ENCODE measurements at regions not wholly inside any gene's neighbourhood (a gene's known extent, or its start where the extent isn't known, plus 50 kb on each side); places are given as distances from the start of the nearest gene placed in this dataset.

GRCh38 chr3:107263269-107264021 lies 113.8 kb upstream of the CCDC54 start:
- DNase-seq (ENCODE audit: low spot score), result no peak

DNA sequence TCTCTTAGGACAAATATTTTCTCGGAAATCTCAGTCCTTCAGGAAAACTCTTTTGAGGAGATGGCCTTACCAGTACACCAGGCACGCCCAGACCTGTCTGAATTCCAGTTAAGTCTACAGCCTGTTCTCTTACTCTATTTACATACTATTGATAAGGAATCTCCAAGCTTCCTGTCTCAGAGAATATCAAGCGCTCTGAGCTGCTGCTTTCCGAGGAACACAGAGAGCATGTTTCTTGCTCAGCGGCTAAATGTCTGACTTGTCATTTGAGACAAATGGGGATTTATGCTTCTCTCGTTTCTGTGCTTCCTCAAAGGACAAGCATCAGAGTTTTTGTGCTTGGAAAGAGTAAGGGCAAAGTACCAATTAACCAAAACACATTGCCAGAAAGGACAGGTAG lies 112.4 kb upstream of the CCDC54 start:
- no peak for DNase-seq (ENCODE audit: low spot score)

DNA sequence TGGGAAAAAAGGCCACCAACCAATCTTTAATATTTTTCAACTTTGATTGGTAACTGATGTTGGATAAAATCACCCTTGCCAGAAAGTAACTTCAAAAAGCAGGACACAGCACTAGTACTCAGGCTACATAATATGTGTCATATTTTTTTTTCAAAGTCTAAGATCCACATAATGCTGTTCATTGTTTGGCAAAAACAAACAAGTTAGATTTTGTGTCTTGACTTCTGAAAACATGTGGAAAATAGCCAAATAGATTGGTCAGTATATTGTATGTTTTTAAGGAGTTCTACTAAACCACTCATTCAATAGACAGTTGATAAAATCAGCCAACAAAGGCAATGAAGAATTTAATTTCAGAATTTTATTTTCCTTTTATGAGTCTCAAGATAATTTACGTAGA lies 111.7 kb upstream of the CCDC54 start:
- no peak for DNase-seq (ENCODE audit: low spot score)

DNA sequence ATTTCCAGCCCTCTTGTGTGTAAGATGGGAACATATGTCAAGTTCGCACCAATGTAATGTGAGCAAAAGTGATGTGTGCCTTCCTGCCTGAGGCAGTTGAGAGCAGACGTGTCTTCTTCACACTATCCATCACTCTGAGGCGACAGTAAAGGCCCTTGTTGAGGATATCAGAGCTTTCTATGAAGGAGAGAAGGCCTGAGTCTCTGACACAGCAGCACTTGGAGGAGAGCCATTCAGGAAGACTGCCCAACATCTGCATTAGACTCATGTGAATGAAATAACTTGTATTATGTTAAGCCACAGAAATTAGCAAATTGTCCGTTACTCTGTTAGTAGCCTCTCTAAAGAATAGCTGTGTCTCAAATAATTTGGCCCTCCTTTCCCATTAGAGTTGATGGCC lies 108.8 kb upstream of the CCDC54 start:
- DNase-seq (ENCODE audit: low spot score), result no peak

GRCh38 chr3:107269136-107269535 lies 108.1 kb upstream of the CCDC54 start:
- DNase-seq (ENCODE audit: low spot score), result no peak

DNA sequence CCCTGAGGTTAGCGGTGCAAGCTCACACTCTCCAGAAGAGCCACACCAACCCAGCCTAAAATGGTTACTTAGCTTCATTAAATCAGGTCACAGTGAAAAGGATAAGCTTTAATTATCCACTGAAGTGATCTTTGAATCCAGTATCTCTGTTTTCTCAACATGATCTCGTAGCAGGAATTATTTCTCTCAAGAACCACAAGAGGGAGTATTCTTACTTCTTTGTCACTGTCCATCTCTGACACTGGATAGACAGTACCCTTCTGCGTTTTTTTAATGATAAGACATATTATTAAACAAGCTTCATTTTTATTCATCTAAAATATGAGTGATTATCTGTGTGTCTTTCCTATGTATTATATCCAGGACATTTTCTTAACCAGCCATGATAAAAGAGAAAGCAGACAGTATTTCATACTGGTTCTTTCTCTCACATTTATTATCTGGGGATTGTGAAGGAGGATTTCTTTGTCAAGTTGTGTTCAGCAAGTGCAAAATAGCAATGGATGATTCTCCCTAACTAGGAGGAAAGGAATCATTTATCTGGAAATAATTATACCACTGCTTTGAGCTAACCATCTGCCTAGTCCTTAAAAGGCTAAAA lies 105.4 kb upstream of the CCDC54 start:
- no peak for DNase-seq (ENCODE audit: low spot score)

DNA sequence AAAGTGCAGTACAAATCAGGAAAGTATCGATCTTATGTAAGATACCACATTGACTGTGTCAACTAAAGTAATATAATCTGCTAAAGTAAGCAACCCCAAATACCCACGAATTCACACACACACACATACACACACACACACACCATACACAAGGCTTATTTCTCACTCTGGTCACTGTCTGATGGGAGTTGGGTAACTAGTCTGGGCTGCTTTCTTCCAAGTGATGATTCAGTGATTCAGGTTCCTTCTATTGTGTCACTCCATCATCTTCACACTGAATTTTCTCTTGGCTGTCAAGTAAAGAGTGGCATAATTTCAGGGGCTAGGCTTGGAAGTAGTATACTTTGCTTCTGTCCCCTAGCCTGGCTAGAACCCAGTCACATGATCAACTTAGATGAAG lies 104.8 kb upstream of the CCDC54 start:
- no peak for DNase-seq (ENCODE audit: low spot score)

DNA sequence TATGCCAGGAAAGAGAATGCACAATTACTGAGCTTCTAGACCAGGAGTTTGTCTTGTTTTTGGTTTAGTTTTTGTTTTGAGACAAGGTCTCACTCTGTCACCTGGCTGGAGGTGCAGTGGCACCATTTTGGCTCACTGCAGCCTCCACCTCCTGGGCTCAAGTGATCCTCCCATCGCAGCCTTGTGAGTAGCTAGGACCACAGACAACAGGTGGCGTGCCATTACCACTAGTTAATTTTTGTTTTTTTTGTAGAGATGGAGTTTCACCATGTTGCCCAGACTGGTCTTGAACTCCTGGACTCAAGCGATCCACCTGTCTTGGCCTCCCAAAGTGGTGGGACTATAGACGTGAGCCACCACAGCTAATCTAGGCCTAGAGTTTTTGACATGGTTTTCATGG lies 104.4 kb upstream of the CCDC54 start:
- no peak for DNase-seq (ENCODE audit: low spot score)

GRCh38 chr3:107273771-107274170 lies 103.5 kb upstream of the CCDC54 start:
- no peak for DNase-seq (ENCODE audit: low spot score)

DNA sequence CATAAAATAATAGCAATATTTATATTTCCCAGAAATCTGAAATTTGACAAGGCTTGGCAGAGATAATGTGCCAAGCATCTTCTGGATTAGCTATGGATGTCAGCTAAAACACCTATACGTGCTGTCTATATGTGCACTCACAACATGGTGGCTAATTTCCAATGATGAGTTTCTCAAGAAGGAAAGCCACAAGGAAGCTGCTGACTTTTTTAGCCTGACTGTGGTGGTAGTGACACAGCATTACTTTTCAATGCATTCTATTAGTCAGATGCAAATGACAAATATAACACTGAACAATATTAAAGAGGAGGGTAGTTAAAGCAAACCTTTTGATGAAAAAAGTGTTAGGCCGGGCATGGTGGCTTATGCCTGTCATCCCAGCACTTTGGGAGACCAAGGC lies 101.7 kb upstream of the CCDC54 start:
- DNase-seq (ENCODE audit: low spot score), result no peak

GRCh38 chr3:107283948-107284347 lies 93.3 kb upstream of the CCDC54 start:
- DNase-seq (ENCODE audit: low spot score), result no peak

GRCh38 chr3:107284612-107285011 lies 92.6 kb upstream of the CCDC54 start:
- DNase-seq (ENCODE audit: low spot score), result no peak

- DNase-seq (ENCODE audit: low spot score), result no peak
Observed at GRCh38 chr3:107285197-107285596, 92.0 kb upstream of the CCDC54 start.

DNA sequence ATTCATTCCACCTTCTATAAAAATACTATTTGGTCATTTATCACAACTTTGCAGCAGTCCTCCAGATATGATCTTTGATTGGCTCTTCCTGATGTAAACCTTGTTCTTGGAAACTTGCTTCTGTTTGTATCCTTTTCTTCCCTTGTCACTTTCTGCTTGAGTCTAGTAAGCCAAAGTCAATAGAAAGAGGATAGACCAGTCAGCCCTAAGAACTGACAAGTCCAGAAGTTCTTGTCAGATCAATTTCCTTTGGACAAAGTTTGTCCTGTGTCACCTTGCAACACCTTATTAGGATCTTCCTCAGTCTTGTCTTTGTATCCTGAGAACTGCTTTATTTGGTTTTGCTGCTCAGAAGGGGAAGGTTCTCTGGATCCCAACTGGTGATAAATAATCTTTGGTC lies 87.9 kb upstream of the CCDC54 start:
- no peak for DNase-seq (ENCODE audit: low spot score)

DNA sequence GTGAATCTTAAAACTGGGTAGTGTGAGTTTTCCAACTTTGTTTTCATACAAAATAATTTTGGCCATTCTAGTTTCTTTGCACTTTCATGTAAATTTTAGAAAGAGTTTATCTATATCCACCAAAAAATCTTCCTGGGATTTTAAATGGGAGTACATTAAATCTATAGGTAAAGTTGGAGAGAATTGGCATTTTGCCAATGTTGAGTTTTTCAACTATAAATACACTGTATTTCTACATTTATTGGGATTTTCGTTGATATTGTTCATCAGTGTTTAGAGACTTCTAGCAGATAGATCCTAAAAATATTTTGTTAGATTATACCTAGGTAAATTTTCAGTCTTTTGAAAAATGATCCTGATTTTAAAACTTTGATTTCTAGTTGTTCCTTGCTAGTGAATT lies 83.1 kb upstream of the CCDC54 start:
- no peak for DNase-seq (ENCODE audit: low spot score)

DNA sequence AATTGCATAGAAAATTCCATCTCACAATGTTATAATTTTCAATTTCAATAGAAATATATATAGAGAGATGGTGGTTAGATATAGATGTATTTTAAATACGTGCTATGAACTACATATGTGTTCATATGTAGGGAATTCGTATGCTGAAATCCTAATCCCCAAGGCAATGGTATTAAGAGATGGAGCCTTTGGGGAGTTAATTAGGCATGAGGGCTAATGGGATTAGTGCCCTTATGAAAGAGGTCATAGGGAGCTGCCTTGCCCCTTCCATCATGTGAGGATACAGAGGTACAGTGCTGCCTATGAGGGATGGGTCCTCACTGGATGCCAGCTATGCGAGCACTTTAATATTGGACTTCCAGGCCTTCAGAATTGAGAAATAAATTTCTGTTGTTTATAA lies 79.6 kb upstream of the CCDC54 start:
- no peak for DNase-seq (ENCODE audit: low spot score)

- no peak for DNase-seq (ENCODE audit: low spot score)
Observed at GRCh38 chr3:107307205-107307604, 70.0 kb upstream of the CCDC54 start.

DNA sequence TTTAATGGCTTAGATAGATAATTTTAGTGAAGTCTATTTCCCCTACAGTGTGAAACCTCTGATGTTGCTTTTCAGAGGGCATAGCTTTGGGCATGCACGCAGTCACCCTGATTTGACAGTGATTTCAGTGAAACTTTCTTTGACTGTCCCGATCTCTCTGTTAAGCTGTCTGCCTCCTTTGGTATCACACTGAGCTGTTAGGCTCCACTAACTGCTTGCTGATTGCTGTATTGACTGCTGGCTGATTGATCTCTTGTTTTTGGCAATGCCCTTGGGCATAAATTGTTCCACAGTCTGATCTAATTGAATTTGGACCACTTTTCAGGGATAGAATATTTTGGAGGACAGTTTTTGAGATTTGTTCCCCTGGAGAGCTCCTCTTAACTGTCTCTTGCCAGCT lies 68.5 kb upstream of the CCDC54 start:
- DNase-seq (ENCODE audit: low spot score), result no peak

DNA sequence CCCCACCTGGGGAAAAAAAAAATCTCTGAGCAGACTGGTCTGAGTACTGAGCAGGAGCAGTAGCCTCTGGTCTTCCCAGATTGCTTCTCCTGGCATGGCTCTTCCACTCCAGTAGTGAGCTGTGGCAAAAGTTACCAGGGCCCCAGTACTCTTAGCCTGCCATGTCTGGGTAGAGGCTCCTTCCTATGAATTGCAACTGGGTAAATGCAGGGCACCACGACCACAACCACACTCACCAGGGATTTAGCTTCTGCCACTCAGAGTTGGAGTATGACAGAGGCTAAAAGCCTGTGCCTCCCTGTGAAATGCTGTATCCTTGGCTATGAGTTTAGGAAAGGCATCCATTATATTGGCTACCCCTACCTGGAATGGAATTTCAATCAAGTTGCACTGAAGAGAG lies 67.9 kb upstream of the CCDC54 start:
- no peak for DNase-seq (ENCODE audit: low spot score)

GRCh38 chr3:107313711-107314110 lies 63.5 kb upstream of the CCDC54 start:
- DNase-seq (ENCODE audit: low spot score), result no peak

DNA sequence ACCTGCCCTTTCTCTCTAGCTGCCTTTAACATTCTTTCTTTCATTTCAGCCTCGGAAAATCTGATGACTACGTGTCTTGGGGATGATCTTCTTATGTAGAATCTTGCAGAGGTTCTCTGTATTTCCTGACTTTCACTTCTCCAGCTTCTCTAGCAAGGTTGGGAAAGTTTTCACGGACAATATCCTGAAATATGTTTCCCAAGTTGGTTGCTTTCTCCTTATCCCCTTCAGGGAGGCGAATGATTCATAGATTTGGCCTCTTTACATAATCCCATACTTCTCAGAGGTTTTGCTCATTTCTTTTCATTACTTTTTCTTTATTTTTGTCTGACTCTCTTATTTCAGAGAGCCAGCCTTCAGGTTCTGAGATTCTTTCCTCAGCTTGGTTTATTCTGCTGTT lies 62.1 kb upstream of the CCDC54 start:
- no peak for DNase-seq (ENCODE audit: low spot score)

DNA sequence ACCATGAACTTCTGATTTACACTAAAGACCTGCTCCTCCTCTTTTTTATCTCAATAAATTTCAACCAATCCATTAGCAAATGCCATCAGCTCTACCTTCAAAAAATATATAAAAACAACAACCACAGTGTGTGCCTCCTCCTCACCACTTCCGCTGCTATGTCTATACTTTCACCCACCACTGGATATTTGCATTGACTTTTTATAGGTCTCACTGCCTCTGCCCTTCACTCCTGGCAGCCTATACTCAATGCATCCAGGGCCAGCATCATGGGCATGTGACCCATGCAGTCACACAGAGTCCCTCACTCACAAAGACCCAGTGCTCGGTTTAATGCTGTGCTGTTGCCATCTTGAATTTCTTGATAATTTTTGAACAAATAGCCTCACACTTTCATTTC lies 53.5 kb upstream of the CCDC54 start:
- no peak for DNase-seq (ENCODE audit: low spot score)

- DNase-seq (ENCODE audit: low spot score), result no peak
Observed at GRCh38 chr3:107325446-107325845, 51.8 kb upstream of the CCDC54 start.
